ENCODE measurements at regions not wholly inside any gene's neighbourhood (a gene's known extent, or its start where the extent isn't known, plus 50 kb on each side); places are given as distances from the start of the nearest gene placed in this dataset.

GRCh38 chr9:23497137-23497504 is 328.9 kb downstream of the ELAVL2 start:
- no peaks in the 10 kb centered on the region for H3K27me3 ChIP-seq
- intact Hi-C loops (cut with DNase I): loop anchor here (10.0 kb wide), 1 partner anchor 372 kb away; no protein-coding TSS in a partner anchor
- H3K27ac ChIP-seq: no peak overlapping the region
- H3K9me3 ChIP-seq: no peaks in the 10 kb centered on the region
- no peak for TF ChIP-seq CTCF (IDR thresholded peaks at IDR 0.05)
- no peak for DNase-seq (ENCODE audit: low spot score in 2 of 2)
- H3K4me1 ChIP-seq: no peaks in the 10 kb centered on the region
- no peaks in the 10 kb centered on the region for H3K36me3 ChIP-seq
- no peak overlapping the region for H3K4me3 ChIP-seq

- H3K27me3 ChIP-seq: no peaks in the 10 kb centered on the region
- no peak for TF ChIP-seq CTCF (IDR thresholded peaks at IDR 0.05)
- intact Hi-C loops (cut with DNase I): no loop called here
Observed at GRCh38 chr9:23502004-23502403, 324.0 kb downstream of the ELAVL2 start.

GRCh38 chr9:23522952-23523351 is 303.1 kb downstream of the ELAVL2 start:
- no peaks in the 10 kb centered on the region for H3K9me3 ChIP-seq
- intact Hi-C loops (cut with DNase I): no loop called here
- no peak overlapping the region for H3K4me3 ChIP-seq
- no peak overlapping the region for H3K27ac ChIP-seq
- DNase-seq (ENCODE audit: low spot score in 2 of 2): no peak
- H3K4me1 ChIP-seq: no peaks in the 10 kb centered on the region
- H3K27me3 ChIP-seq: no peaks in the 10 kb centered on the region
- no peak for TF ChIP-seq CTCF (IDR thresholded peaks at IDR 0.05)
- H3K36me3 ChIP-seq: no peaks in the 10 kb centered on the region

More at GRCh38 chr9:23502004-23502403, 324.0 kb downstream of the ELAVL2 start:
- Histone ChIP-seq H3K9me3 (no peaks in the 10 kb centered on the region), H3K4me3 (no peak overlapping the region), H3K4me1 (no peaks in the 10 kb centered on the region), H3K27ac (no peak overlapping the region), H3K36me3 (no peaks in the 10 kb centered on the region)
- no peak for DNase-seq (ENCODE audit: low spot score in 2 of 2)

- no peak for DNase-seq (ENCODE audit: low spot score in 2 of 2)
- Histone ChIP-seq H3K27me3 (no peaks in the 10 kb centered on the region), H3K36me3 (no peaks in the 10 kb centered on the region), H3K4me3 (no peak overlapping the region), H3K4me1 (no peaks in the 10 kb centered on the region), H3K9me3 (peaks cover 0 to 4% of the 10 kb centered on the region in 2 donors), H3K27ac (no peak overlapping the region)
- intact Hi-C loops (cut with DNase I): no loop called here
- no peak for TF ChIP-seq CTCF (IDR thresholded peaks at IDR 0.05)
Observed at GRCh38 chr9:23524607-23525155, 301.4 kb downstream of the ELAVL2 start.

GRCh38 chr9:23526806-23527205 is 299.2 kb downstream of the ELAVL2 start:
- Histone ChIP-seq H3K27ac (no peak overlapping the region), H3K4me3 (no peak overlapping the region), H3K27me3 (no peaks in the 10 kb centered on the region), H3K4me1 (no peaks in the 10 kb centered on the region), H3K9me3 (peaks cover 0 to 4% of the 10 kb centered on the region in 2 donors), H3K36me3 (no peaks in the 10 kb centered on the region)
- intact Hi-C loops (cut with DNase I): no loop called here
- no peak for TF ChIP-seq CTCF (IDR thresholded peaks at IDR 0.05)
- DNase-seq (ENCODE audit: low spot score in 2 of 2): no peak

- no peak overlapping the region for H3K27ac ChIP-seq
- no peaks in the 10 kb centered on the region for H3K36me3 ChIP-seq
- H3K27me3 ChIP-seq: no peaks in the 10 kb centered on the region
- no peak for DNase-seq (ENCODE audit: low spot score in 2 of 2)
- H3K9me3 ChIP-seq: peaks cover 0 to 4% of the 10 kb centered on the region in 2 donors
- intact Hi-C loops (cut with DNase I): no loop called here
- H3K4me1 ChIP-seq: no peaks in the 10 kb centered on the region
- TF ChIP-seq CTCF (IDR thresholded peaks at IDR 0.05): no peak
- no peak overlapping the region for H3K4me3 ChIP-seq
Observed at GRCh38 chr9:23532282-23532681, 293.8 kb downstream of the ELAVL2 start.

All from ascending aorta (tissue), 2 donors.